ENCODE measurements at regions not wholly inside any gene's neighbourhood (a gene's known extent, or its start where the extent isn't known, plus 50 kb on each side); places are given as distances from the start of the nearest gene placed in this dataset.

GRCh38 chr11:44380009-44380313 is 70.0 kb upstream of the ALX4 start:
- Mint-ChIP-seq H3K4me3 (no peak overlapping the region), H3K27me3 (ENCODE audit: low read depth) (peaks cover 39% of the 10 kb centered on the region), H3K36me3 (ENCODE audit: insufficient read depth in 1 of 3, low read depth in 3 of 3) (no peaks in the 10 kb centered on the region), H3K9me3 (no peaks in the 10 kb centered on the region), H3K27ac (no peak overlapping the region), H3K4me1 (peaks cover 3 to 9% of the 10 kb centered on the region in 2 experiments; a peak in 2 of 4 replicates)
- Histone ChIP-seq H3K27me3 (ENCODE audit: insufficient read depth, low read length) (no peaks in the 10 kb centered on the region), H3K23ac (ENCODE audit: insufficient read length, low read depth, low read length) (no peak overlapping the region), H2AFZ (ENCODE audit: low read length) (no peak overlapping the region), H4K5ac (ENCODE audit: insufficient read length, low read depth, low read length) (no peak overlapping the region), H2BK20ac (ENCODE audit: low read depth, low read length, poor library complexity, severe bottlenecking) (no peak overlapping the region), H3K56ac (ENCODE audit: insufficient read length, low read depth, low read length) (no peak overlapping the region), H3K14ac (ENCODE audit: insufficient read depth, low read length) (no peak overlapping the region), H2BK12ac (ENCODE audit: insufficient read length, low read depth, low read length) (no peak overlapping the region), H2BK5ac (ENCODE audit: insufficient read length, low read length) (no peak overlapping the region), H3K23me2 (ENCODE audit: insufficient read length, low read depth, low read length, poor library complexity, severe bottlenecking) (no peaks in the 10 kb centered on the region), H3T11ph (ENCODE audit: low read length) (no peak overlapping the region), H3K27ac (ENCODE audit: insufficient read length, low read depth, low read length) (no peak overlapping the region), H3K4me1 (ENCODE audit: insufficient read depth, low read length) (no peaks in the 10 kb centered on the region), H2BK120ac (ENCODE audit: low read depth, low read length, poor library complexity, severe bottlenecking) (no peak overlapping the region), H2BK15ac (ENCODE audit: low read depth, low read length) (no peak overlapping the region), H2AK5ac (ENCODE audit: insufficient read length, low read length) (no peak overlapping the region), H4K8ac (replicated peaks; ENCODE audit: insufficient read length, low read depth, low read length) (no peak overlapping the region), H3K79me2 (ENCODE audit: insufficient read depth, low read length) (no peaks in the 10 kb centered on the region), H3K4ac (ENCODE audit: low read depth, low read length) (no peak overlapping the region), H3K79me1 (ENCODE audit: insufficient read depth, low read depth, low read length, poor library complexity, severe bottlenecking) (no peaks in the 10 kb centered on the region), H4K20me1 (ENCODE audit: control insufficient read depth, insufficient read depth, insufficient read length) (no peaks in the 10 kb centered on the region), H4K91ac (ENCODE audit: insufficient read length, low read depth, low read length) (no peak overlapping the region), H3K18ac (ENCODE audit: insufficient read length, low read depth, low read length) (no peak overlapping the region), H3K9ac (ENCODE audit: extremely low read depth, insufficient read length, low read length) (no peak overlapping the region), H3K4me2 (ENCODE audit: insufficient read depth, insufficient read length, low read length) (no peak overlapping the region), H3K9me3 (ENCODE audit: control insufficient read depth, low read depth, low read length) (no peaks in the 10 kb centered on the region)
- no CpG with 5 or more reads among the region's 3 CpGs for WGBS (ENCODE audit: extremely low coverage, insufficient read length, low lambda C conversion rate)
- no peak for TF ChIP-seq CTCF (conservative IDR thresholded peaks at IDR 0.05)
- DNase-seq = no peak
